H1 (cell line): ENCODE measurements at regions not wholly inside any gene's neighbourhood (a gene's known extent, or its start where the extent isn't known, plus 50 kb on each side); places are given as distances from the start of the nearest gene placed in this dataset.

Experiments used
- ASH2L ChIP-seq: fragments of 200-600, 300-600 bp; sonication (generic); IDR thresholded peaks from one replicate; pipeline ENCODE4 v1.7.1; 2017; ENCODE audit warnings: low read length
- EGR1 ChIP-seq: IDR thresholded peaks from 2 replicates; pipeline ENCODE4 v1.6.1; 2011; ENCODE audit warnings: low read depth, low read length, borderline replicate concordance
- RFX5 ChIP-seq: IDR thresholded peaks from 2 replicates; pipeline ENCODE4 v1.6.1; 2011; ENCODE audit warnings: low read depth, low read length, improper control_type of control experiment, borderline replicate concordance
- TF ChIP-seq, protein P1 (sequence below): IDR thresholded peaks from 2 replicates; pipeline ENCODE4 v1.6.1; 2012; ENCODE audit warnings: inconsistent platforms

DNA sequence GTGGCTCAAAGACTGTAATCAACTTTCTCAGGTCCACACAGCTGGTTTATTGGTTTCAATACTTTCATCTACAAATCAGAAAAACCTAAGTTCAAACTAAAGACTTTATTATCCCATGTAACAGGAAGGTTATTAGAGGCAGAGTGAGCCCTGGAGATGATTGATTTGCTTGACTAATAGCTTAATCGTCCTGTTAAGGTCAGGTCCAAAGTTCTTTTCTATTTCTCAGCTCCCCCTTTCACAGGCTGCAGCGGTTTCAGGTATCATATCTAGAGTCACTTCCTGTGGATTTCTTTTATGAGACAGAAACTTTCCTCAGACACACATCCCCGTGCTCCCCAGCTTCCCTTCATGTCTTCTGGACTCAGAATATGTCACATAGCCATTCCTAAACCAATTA is 166.4 kb downstream of the PRELID2 start (continued):
- TF ChIP-seq, protein P1, sequence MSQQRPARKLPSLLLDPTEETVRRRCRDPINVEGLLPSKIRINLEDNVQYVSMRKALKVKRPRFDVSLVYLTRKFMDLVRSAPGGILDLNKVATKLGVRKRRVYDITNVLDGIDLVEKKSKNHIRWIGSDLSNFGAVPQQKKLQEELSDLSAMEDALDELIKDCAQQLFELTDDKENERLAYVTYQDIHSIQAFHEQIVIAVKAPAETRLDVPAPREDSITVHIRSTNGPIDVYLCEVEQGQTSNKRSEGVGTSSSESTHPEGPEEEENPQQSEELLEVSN = no peak
- TF ChIP-seq ASH2L (no peak), EGR1 (no peak), RFX5 (no peak)
